Suprapubic skin (tissue), 4 donors: ENCODE measurements at regions not wholly inside any gene's neighbourhood (a gene's known extent, or its start where the extent isn't known, plus 50 kb on each side); places are given as distances from the start of the nearest gene placed in this dataset.

ENCODE experiments used
- DNase-seq, 2 donors: peaks; one replicate each; pipeline ENCODE4 v3.0.0-alpha.2; 2019; ENCODE audit warnings: low spot score in 2 of 2
- H3K27ac ChIP-seq: fragments of 200-600 bp; sonication (generic); one replicate; pipeline ENCODE4 v1.5.1; 2019
- H3K27me3 ChIP-seq: fragments of 200-600 bp; sonication (generic); one replicate; pipeline ENCODE4 v1.5.1; 2019
- H3K36me3 ChIP-seq: fragments of 200-600 bp; sonication (generic); one replicate; pipeline ENCODE4 v1.5.1; 2019
- H3K4me1 ChIP-seq: fragments of 200-600 bp; sonication (generic); one replicate; pipeline ENCODE4 v1.5.1; 2019
- H3K4me3 ChIP-seq: fragments of 200-600 bp; sonication (generic); one replicate; pipeline ENCODE4 v1.5.1; 2019; ENCODE audit warnings: mild to moderate bottlenecking
- H3K9me3 ChIP-seq: fragments of 200-600 bp; sonication (generic); one replicate; pipeline ENCODE4 v1.5.1; 2019
- EP300 ChIP-seq: sonication (generic); formaldehyde crosslinking; IDR thresholded peaks from one replicate; pipeline ENCODE4 v1.6.1; 2017; ENCODE audit warnings: antibody characterized with exemption
- POLR2A ChIP-seq, 2 donors: fragments of 450-650 bp; IDR thresholded peaks; one replicate each; pipeline ENCODE4 v1.6.1; 2017; ENCODE audit warnings: antibody characterized with exemption in 2 of 2, mild to moderate bottlenecking in 2 of 2, moderate library complexity in 2 of 2
- POLR2AphosphoS5 ChIP-seq, 3 donors: sonication (generic); formaldehyde crosslinking; IDR thresholded peaks; one replicate each; pipeline ENCODE4 v1.6.1; 2017; ENCODE audit warnings: antibody characterized with exemption in 3 of 3
- WGBS: methylation state at CpG from one replicate; pipeline ENCODE4 v1.1.5; 2018; 5-methylcytosine and 5-hydroxymethylcytosine counted together
- TF ChIP-seq, protein P1 (sequence below), 2 donors: fragments of 200-600 bp in 1 of 2; fragments of 450-650 bp in 1 of 2; sonication (generic) in 1 of 2; IDR thresholded peaks; one replicate each; pipeline ENCODE4 v1.5.1; 2016 to 2019; ENCODE audit warnings: antibody characterized with exemption in 2 of 2, mild to moderate bottlenecking in 1 of 2, moderate library complexity in 1 of 2

DNA sequence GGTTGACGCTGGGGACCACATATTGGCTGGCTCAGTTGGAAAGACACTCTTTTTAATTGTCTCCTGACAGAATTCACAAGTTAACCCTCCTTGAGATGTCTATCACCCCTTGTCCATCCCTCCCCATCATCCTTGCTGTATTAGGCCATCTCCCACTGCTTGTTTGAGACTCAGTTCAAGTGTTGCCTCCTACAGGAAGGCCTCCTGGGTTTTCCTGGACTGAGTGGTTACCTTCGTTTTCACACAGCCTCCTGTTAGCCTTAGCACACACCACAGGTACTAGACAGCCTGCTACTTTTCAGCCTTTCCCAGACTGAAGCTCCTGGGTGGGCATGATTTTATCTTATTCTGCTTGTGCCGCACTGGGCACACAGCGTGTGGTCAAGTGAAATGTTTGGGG is 145.3 kb upstream of the STX18 start:
- Histone ChIP-seq H3K4me1 (no peaks in the 10 kb centered on the region), H3K9me3 (no peaks in the 10 kb centered on the region), H3K4me3 (no peak overlapping the region), H3K36me3 (no peaks in the 10 kb centered on the region), H3K27ac (no peak overlapping the region), H3K27me3 (no peaks in the 10 kb centered on the region)
- no peak for DNase-seq
- TF ChIP-seq EP300 (no peak), POLR2A (IDR thresholded peaks at IDR 0.05) (no peak), POLR2AphosphoS5 (IDR thresholded peaks at IDR 0.05) (no peak)
- TF ChIP-seq, protein P1, sequence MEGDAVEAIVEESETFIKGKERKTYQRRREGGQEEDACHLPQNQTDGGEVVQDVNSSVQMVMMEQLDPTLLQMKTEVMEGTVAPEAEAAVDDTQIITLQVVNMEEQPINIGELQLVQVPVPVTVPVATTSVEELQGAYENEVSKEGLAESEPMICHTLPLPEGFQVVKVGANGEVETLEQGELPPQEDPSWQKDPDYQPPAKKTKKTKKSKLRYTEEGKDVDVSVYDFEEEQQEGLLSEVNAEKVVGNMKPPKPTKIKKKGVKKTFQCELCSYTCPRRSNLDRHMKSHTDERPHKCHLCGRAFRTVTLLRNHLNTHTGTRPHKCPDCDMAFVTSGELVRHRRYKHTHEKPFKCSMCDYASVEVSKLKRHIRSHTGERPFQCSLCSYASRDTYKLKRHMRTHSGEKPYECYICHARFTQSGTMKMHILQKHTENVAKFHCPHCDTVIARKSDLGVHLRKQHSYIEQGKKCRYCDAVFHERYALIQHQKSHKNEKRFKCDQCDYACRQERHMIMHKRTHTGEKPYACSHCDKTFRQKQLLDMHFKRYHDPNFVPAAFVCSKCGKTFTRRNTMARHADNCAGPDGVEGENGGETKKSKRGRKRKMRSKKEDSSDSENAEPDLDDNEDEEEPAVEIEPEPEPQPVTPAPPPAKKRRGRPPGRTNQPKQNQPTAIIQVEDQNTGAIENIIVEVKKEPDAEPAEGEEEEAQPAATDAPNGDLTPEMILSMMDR (IDR thresholded peaks at IDR 0.05) = no peak
- WGBS = 93% methylated on average over 4 of the region's 4 CpGs

DNA sequence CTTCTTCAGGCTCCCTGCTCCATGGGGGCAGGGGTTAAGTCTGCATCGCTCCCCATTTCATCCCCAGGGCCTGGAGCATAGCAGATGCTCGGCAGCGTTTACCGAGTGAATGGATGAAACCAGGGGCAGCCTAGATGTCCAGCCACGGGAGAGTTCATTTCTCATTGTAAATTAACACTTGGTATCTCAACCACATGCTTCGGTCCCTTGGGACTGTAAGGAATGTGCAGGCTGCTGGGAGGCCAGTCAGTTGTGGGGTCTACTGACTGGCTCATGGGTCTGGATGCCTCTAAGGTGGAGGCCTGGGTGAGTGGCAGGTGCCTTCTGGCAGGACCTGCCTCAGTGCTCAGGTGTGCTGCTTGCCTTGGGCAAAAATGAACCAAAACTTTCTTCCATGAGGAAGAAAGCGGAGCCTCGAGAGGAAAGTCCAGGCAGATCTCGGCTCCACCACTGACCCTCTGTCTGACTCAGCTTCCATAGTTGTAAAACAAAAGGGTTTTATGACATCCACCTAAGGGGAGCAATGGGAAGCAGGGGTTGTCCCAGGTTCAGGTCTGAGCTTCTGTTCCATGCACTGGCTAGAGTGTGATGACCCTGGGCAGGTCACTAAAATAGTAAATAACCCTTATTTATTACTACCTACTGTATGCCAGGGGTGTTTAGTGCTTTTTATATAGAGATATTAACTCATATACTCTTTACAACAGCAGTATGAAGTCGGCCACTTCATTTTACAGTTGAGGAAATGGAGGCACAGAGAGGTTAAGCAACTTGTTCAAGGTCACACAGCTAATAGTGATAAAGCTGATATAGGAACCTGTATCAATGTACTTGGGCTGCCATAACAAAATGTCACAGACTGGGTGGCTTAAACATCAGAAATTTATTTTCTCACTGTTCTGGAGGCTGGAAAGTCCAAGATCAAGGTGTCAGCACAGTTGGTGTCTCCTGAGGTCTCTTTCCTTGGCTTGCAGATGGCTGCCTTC is 144.3 kb upstream of the STX18 start:
- no peaks in the 10 kb centered on the region for H3K27me3 ChIP-seq
- no peak overlapping the region for H3K27ac ChIP-seq
- TF ChIP-seq, protein P1 (IDR thresholded peaks at IDR 0.05) = no peak
- no peak for TF ChIP-seq POLR2AphosphoS5 (IDR thresholded peaks at IDR 0.05)
- no peak for TF ChIP-seq EP300
- no peak for TF ChIP-seq POLR2A (IDR thresholded peaks at IDR 0.05)
- H3K4me3 ChIP-seq = no peak overlapping the region
- H3K9me3 ChIP-seq = no peaks in the 10 kb centered on the region
- no peaks in the 10 kb centered on the region for H3K36me3 ChIP-seq
- WGBS = 78% methylated on average over 9 of the region's 10 CpGs
- DNase-seq = no peak
- no peaks in the 10 kb centered on the region for H3K4me1 ChIP-seq

DNA sequence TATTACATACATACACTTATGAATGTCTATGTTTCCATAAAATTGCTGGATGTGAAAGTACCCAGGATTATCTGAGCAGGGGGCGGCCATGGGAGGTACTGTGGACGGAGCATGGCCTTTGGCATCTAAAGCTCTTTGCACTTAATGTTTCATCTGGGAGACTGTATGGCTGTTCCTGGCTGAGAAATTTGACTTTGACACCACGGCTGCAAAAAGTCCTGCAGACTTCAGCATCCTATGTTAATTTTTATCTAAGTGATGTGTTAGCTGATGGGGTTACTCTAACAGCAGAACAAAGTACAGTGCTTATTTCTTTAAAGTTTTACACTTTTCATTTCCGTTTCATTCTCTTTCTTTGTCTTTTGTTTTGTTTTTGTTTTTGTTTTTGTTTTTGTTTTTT is 139.8 kb upstream of the STX18 start:
- Histone ChIP-seq H3K36me3 (no peaks in the 10 kb centered on the region), H3K27me3 (no peaks in the 10 kb centered on the region), H3K27ac (no peak overlapping the region), H3K4me1 (no peaks in the 10 kb centered on the region), H3K4me3 (no peak overlapping the region), H3K9me3 (no peaks in the 10 kb centered on the region)
- no peak for DNase-seq
- no peak for TF ChIP-seq POLR2A (IDR thresholded peaks at IDR 0.05)
- no peak for TF ChIP-seq EP300
- TF ChIP-seq, protein P1 (IDR thresholded peaks at IDR 0.05) = no peak
- TF ChIP-seq POLR2AphosphoS5 (IDR thresholded peaks at IDR 0.05) = no peak
- 99% methylated on average over 4 of the region's 4 CpGs for WGBS

DNA sequence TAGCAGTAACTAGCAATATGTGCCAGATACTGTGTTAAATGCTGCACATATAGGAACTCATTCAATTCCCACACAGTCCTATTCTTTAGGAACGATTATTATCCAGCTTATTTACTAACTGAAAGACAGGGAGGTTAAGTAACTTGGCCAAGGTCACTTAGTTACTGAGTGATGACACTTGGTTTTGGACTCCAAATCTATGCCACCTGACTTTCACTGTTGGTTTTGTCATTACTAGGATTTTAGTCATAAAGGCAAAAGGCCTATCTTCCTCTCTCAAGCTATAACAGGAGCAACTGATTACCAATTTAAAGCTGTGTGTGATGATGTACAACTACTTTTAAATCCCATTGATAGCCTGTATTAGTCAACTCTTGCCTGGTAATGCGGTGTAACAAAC is 138.9 kb upstream of the STX18 start:
- no peak for TF ChIP-seq POLR2AphosphoS5 (IDR thresholded peaks at IDR 0.05)
- no peak for DNase-seq

DNA sequence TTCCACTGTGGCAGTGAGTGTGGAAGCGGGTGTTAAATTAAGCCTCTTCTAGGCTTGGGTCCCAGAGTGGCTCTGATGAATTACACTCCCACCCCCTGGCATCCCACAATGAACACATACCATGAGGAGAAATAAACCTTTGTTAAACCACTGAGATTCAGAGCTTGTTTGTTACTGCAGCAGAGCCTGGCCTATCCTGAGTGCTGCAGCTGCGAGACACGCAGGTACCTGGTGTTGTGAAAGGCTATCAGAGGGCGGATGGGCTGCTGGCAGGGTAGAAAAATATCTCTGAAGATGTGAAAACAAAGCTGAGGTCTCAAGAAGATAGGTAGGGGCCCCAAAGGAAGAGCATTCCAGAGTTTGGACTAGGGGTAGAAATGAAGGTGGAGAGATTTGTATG is 138.4 kb upstream of the STX18 start:
- H3K36me3 ChIP-seq = no peaks in the 10 kb centered on the region
- TF ChIP-seq EP300 = no peak
- 96% methylated on average over 4 of the region's 4 CpGs for WGBS
- no peak overlapping the region for H3K27ac ChIP-seq
- H3K9me3 ChIP-seq = no peaks in the 10 kb centered on the region
- no peaks in the 10 kb centered on the region for H3K27me3 ChIP-seq
- DNase-seq = no peak
- no peak overlapping the region for H3K4me3 ChIP-seq
- no peaks in the 10 kb centered on the region for H3K4me1 ChIP-seq

More for the DNA sequence above, 138.9 kb upstream of the STX18 start:
- 86% methylated on average over 2 of the region's 2 CpGs for WGBS
- no peaks in the 10 kb centered on the region for H3K36me3 ChIP-seq
- no peak overlapping the region for H3K27ac ChIP-seq
- H3K4me3 ChIP-seq = no peak overlapping the region
- H3K9me3 ChIP-seq = no peaks in the 10 kb centered on the region
- no peaks in the 10 kb centered on the region for H3K4me1 ChIP-seq
- H3K27me3 ChIP-seq = no peaks in the 10 kb centered on the region

DNA sequence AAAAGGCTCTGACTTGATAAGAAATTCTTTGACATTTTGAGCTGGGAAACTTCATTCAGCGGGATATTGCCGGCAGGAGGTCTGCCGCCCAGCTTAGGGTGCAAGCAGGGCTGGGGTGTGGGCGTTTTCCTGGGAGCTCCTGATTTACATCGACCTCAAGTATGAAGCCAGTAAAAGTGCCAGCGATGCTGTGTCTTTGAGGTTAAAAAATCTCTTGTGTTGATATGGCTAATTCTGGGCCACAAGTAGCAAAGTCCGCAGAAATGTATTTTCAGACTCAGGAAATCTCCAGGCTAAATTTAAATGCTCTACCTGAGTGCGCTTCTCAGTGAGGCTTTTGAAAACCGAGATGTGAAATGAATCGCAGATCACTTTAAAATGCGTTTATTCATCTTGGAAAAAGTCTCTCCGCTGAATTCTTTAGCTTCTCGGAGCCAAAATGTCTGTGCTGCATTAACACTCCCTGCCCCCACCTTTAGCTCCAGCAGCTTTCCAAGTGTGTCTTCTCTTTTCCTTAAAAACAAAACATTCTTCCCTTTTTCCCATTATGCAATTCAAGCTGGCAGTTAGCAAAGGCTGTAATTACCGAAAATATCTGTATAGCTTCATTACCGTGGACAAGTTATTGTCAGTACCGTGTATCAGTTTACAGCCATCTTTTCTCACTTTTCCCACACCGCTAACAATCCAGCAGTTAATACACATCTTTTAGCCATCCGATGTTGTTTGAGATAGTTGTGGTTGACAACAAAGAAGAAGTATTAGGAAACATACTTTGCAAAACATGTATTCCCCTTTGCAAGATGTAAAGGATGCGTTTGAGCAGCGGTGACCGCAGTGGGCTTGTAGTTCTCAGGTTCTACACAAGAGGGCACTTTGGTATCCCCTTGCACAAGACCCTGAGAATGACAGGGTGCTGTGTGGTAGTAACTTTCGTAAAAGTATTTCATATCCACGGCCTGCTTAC is 136.0 kb upstream of the STX18 start:
- no peak overlapping the region for H3K4me3 ChIP-seq
- TF ChIP-seq POLR2AphosphoS5 (IDR thresholded peaks at IDR 0.05) = no peak
- TF ChIP-seq, protein P1 (IDR thresholded peaks at IDR 0.05) = peak in 1 of 2 donors; percentile 36
- no peak for DNase-seq
- no peaks in the 10 kb centered on the region for H3K36me3 ChIP-seq
- no peak overlapping the region for H3K27ac ChIP-seq
- H3K4me1 ChIP-seq = peaks cover 5% of the 10 kb centered on the region
- H3K9me3 ChIP-seq = no peaks in the 10 kb centered on the region
- WGBS = 45% methylated on average over 23 of the region's 23 CpGs
- H3K27me3 ChIP-seq = no peaks in the 10 kb centered on the region
